ENCODE measurements at regions not wholly inside any gene's neighbourhood (a gene's known extent, or its start where the extent isn't known, plus 50 kb on each side); places are given as distances from the start of the nearest gene placed in this dataset.

- H3K4me1 Mint-ChIP-seq: peaks cover 9 to 13% of the 10 kb centered on the region in 2 experiments
- no CpG with 5 or more reads among the region's 5 CpGs for WGBS (ENCODE audit: extremely low coverage, insufficient read length, low lambda C conversion rate)
These were observed 232.2 kb downstream of the GPAT3 start for GRCh38 chr4:83768146-83768545.

More at GRCh38 chr4:83768146-83768545, 232.2 kb downstream of the GPAT3 start:
- no peak overlapping the region for H3K56ac ChIP-seq (ENCODE audit: insufficient read length, low read depth, low read length)
- no peaks in the 10 kb centered on the region for H3K27me3 ChIP-seq (ENCODE audit: insufficient read depth, low read length)
- no peak overlapping the region for H4K5ac ChIP-seq (ENCODE audit: insufficient read length, low read depth, low read length)
- H3K4ac ChIP-seq (ENCODE audit: low read depth, low read length): no peak overlapping the region
- no peak overlapping the region for H2AK5ac ChIP-seq (ENCODE audit: insufficient read length, low read length)
- no peaks in the 10 kb centered on the region for H3K79me2 ChIP-seq (ENCODE audit: insufficient read depth, low read length)
- Mint-ChIP-seq H3K4me3 (no peak overlapping the region), H3K27me3 (ENCODE audit: low read depth) (no peaks in the 10 kb centered on the region), H3K36me3 (ENCODE audit: insufficient read depth in 1 of 3, low read depth in 3 of 3) (no peaks in the 10 kb centered on the region), H3K27ac (no peak overlapping the region), H3K9me3 (no peaks in the 10 kb centered on the region)
- no peak overlapping the region for H3K4me2 ChIP-seq (ENCODE audit: insufficient read depth, insufficient read length, low read length)
- no peak overlapping the region for H4K91ac ChIP-seq (ENCODE audit: insufficient read length, low read depth, low read length)
- TF ChIP-seq CTCF (conservative IDR thresholded peaks at IDR 0.05): no peak
- no peak overlapping the region for H2BK15ac ChIP-seq (ENCODE audit: low read depth, low read length)
- no peaks in the 10 kb centered on the region for H3K79me1 ChIP-seq (ENCODE audit: insufficient read depth, low read depth, low read length, poor library complexity, severe bottlenecking)
- H3K4me1 ChIP-seq (ENCODE audit: insufficient read depth, low read length): no peaks in the 10 kb centered on the region; the same call in 1 of the 2 replicates
- H2BK20ac ChIP-seq (ENCODE audit: low read depth, low read length, poor library complexity, severe bottlenecking): no peak overlapping the region
- H3K14ac ChIP-seq (ENCODE audit: insufficient read depth, low read length): no peak overlapping the region
- no peak overlapping the region for H3T11ph ChIP-seq (ENCODE audit: low read length)
- no peak for DNase-seq
- H3K9ac ChIP-seq (ENCODE audit: extremely low read depth, insufficient read length, low read length): no peak overlapping the region
- H3K23me2 ChIP-seq (ENCODE audit: insufficient read length, low read depth, low read length, poor library complexity, severe bottlenecking): no peaks in the 10 kb centered on the region
- no peaks in the 10 kb centered on the region for H4K20me1 ChIP-seq (ENCODE audit: control insufficient read depth, insufficient read depth, insufficient read length)
- H2BK12ac ChIP-seq (ENCODE audit: insufficient read length, low read depth, low read length): no peak overlapping the region
- H2AFZ ChIP-seq (ENCODE audit: low read length): no peak overlapping the region
- no peak overlapping the region for H4K8ac ChIP-seq (replicated peaks; ENCODE audit: insufficient read length, low read depth, low read length)
- no peaks in the 10 kb centered on the region for H3K9me3 ChIP-seq (ENCODE audit: control insufficient read depth, low read depth, low read length)
- no peak overlapping the region for H3K18ac ChIP-seq (ENCODE audit: insufficient read length, low read depth, low read length)
- no peak overlapping the region for H3K27ac ChIP-seq (ENCODE audit: insufficient read length, low read depth, low read length)
- no peak overlapping the region for H2BK120ac ChIP-seq (ENCODE audit: low read depth, low read length, poor library complexity, severe bottlenecking)
- H3K23ac ChIP-seq (ENCODE audit: insufficient read length, low read depth, low read length): no peak overlapping the region
- no peak overlapping the region for H2BK5ac ChIP-seq (ENCODE audit: insufficient read length, low read length)
